ENCODE measurements at regions not wholly inside any gene's neighbourhood (a gene's known extent, or its start where the extent isn't known, plus 50 kb on each side); places are given as distances from the start of the nearest gene placed in this dataset.

DNA sequence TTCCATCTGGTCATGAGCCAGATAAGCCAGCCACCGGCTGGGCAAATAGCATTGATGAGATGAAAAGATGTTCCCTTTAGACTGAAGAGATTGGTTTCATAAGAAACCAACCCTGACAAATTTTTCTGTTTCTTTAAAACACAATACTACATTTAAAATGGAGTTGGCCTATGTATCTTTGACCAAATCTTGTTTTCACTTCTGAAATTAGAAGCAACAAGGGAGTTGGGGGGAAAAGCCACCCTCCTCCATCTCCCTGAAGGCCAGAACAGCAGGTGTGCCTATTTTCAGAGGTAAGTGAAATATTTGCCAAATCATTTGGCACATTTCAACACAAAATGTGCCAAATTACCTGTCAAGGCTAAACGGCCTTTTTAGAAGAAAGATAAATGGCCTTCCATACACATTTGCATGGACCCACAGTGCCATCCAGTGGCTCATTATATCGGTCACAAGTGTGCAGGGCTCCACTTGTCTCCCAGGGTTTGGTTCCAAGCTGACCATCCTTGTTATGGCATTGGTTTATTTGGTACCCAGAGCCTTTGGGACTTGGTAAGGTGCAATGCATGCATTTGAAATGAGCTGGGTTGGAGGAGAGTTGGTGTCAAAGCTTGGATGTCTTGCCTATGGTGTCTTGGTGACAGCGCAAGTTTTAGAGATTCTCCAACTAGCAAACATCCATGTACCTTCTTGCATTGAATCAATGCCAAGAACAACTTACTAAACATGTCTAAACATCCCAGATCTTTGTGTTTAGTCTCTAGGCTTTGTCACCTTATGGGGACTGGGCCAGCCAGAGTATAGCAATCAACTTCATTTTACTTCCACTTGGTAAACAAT is 372.0 kb upstream of the KIF2A start:
- no peak for TF ChIP-seq SUZ12 (IDR thresholded peaks at IDR 0.05; ENCODE audit: extremely low read depth, insufficient read depth, insufficient read length)
- TF ChIP-seq YY1 (IDR thresholded peaks at IDR 0.05; ENCODE audit: insufficient read depth, insufficient read length) = no peak

Measured in NT2/D1 (cell line).